Hepatocyte (in vitro differentiated cells): ENCODE measurements at regions not wholly inside any gene's neighbourhood (a gene's known extent, or its start where the extent isn't known, plus 50 kb on each side); places are given as distances from the start of the nearest gene placed in this dataset.

ENCODE experiments used
- DNase-seq: peaks from one replicate; pipeline ENCODE4 v3.0.0-alpha.2; 2016; ENCODE audit warnings: low spot score
- H2AFZ ChIP-seq: fragments of 200-600 bp; sonication (generic); 2 replicates; pipeline ENCODE4 v1.6.0; 2016; ENCODE audit warnings: antibody characterized with exemption, mild to moderate bottlenecking
- H3K27ac ChIP-seq: fragments of 200-600 bp; sonication (generic); 2 replicates; pipeline ENCODE4 v1.5.1; 2016; ENCODE audit warnings: mild to moderate bottlenecking
- H3K27me3 ChIP-seq: fragments of 200-600 bp; sonication (generic); 2 replicates; pipeline ENCODE4 v1.6.1; 2016
- H3K36me3 ChIP-seq: fragments of 200-600 bp; sonication (generic); replicated peaks from 2 replicates; pipeline ENCODE4 v1.5.1; 2016; ENCODE audit warnings: low read depth; ENCODE audit not compliant: insufficient read depth
- H3K4me1 ChIP-seq: fragments of 200-600 bp; sonication (generic); 2 replicates; pipeline ENCODE4 v1.5.1; 2016; ENCODE audit warnings: mild to moderate bottlenecking, moderate library complexity; ENCODE audit not compliant: insufficient read depth
- H3K4me2 ChIP-seq: fragments of 200-600 bp; sonication (generic); 2 replicates; pipeline ENCODE4 v1.6.0; 2016
- H3K4me3 ChIP-seq: fragments of 200-600 bp; sonication (generic); 2 replicates; pipeline ENCODE4 v1.5.1; 2016; ENCODE audit warnings: mild to moderate bottlenecking
- H3K79me2 ChIP-seq: fragments of 200-600 bp; sonication (generic); 2 replicates; pipeline ENCODE4 v1.6.0; 2017; ENCODE audit warnings: mild to moderate bottlenecking
- H3K9me2 ChIP-seq: fragments of 200-600 bp; sonication (generic); replicated peaks from 2 replicates; pipeline ENCODE4 v1.6.0; 2017; ENCODE audit warnings: mild to moderate bottlenecking; ENCODE audit not compliant: insufficient read depth
- H3K9me3 ChIP-seq: fragments of 200-600 bp; sonication (generic); 2 replicates; pipeline ENCODE4 v1.5.1; 2016; ENCODE audit warnings: low read depth, mild to moderate bottlenecking
- H4K20me1 ChIP-seq: fragments of 200-600 bp; sonication (generic); 2 replicates; pipeline ENCODE4 v1.6.0; 2016; ENCODE audit warnings: mild to moderate bottlenecking; ENCODE audit not compliant: insufficient read depth, poor library complexity, severe bottlenecking
- EZH2 ChIP-seq: fragments of 200-600 bp; sonication (generic); IDR thresholded peaks from 2 replicates; pipeline ENCODE4 v1.6.1; 2016; ENCODE audit warnings: antibody characterized with exemption, mild to moderate bottlenecking, borderline replicate concordance
- EZH2phosphoT487 ChIP-seq: fragments of 200-600 bp; sonication (generic); IDR thresholded peaks from one replicate; pipeline ENCODE4 v1.6.1; 2018; ENCODE audit warnings: antibody characterized with exemption, mild to moderate bottlenecking, low read depth, moderate library complexity; ENCODE audit not compliant: unreplicated experiment, severe bottlenecking
- WGBS: methylation state at CpG from one replicate; pipeline ENCODE4 v1.1.6; 2016; ENCODE audit warnings: low lambda C conversion rate; ENCODE audit errors: missing lambda C conversion rate; 5-methylcytosine and 5-hydroxymethylcytosine counted together
- TF ChIP-seq, protein P1 (sequence below): fragments of 200-600 bp; sonication (generic); IDR thresholded peaks from 2 replicates; pipeline ENCODE4 v1.5.1; 2016; ENCODE audit warnings: antibody characterized with exemption, mild to moderate bottlenecking; ENCODE audit not compliant: poor library complexity

DNA sequence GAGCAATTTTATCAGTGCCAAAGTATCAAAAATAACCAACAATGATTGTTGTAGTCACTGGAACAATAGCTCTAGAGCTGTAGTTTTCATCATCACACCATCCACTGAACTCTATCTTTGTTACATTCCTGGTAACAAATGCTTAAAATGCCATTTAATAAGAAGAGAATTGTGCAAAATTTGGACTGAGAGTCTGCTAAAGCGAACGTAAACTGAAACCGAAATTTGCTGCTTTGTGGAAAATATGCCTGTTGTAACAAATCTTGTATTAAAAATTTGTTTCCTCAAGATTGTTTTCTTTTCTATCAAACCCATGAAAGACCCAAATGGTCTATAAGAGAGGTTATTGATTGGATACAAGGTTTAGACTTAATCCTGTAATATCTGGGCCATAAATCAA lies 109.3 kb upstream of the TECRL start:
- 96% methylated on average over 3 of the region's 3 CpGs for WGBS
- no peak for DNase-seq
- no peaks in the 10 kb centered on the region for H3K79me2 ChIP-seq

DNA sequence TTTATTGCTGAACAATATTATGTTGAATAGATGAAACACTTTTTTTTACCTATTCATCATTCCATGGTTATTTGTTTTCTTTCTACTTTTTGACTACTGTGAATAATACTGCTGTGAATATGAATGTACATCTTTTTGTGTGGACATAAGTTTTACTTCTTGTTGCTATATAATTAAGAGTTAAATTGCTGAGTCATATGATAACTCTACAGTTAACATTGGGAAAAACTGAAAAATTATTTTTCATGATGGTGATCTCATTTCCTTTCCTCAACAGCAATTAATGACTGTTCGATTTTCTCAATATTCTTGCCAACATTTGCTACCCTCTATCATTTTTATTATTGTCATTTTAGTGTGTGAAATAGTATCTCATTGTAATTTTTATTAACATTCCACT lies 106.9 kb upstream of the TECRL start:
- no peaks in the 10 kb centered on the region for H3K9me2 ChIP-seq
- TF ChIP-seq EZH2phosphoT487 (no peak), EZH2 (no peak)
- TF ChIP-seq, protein P1, sequence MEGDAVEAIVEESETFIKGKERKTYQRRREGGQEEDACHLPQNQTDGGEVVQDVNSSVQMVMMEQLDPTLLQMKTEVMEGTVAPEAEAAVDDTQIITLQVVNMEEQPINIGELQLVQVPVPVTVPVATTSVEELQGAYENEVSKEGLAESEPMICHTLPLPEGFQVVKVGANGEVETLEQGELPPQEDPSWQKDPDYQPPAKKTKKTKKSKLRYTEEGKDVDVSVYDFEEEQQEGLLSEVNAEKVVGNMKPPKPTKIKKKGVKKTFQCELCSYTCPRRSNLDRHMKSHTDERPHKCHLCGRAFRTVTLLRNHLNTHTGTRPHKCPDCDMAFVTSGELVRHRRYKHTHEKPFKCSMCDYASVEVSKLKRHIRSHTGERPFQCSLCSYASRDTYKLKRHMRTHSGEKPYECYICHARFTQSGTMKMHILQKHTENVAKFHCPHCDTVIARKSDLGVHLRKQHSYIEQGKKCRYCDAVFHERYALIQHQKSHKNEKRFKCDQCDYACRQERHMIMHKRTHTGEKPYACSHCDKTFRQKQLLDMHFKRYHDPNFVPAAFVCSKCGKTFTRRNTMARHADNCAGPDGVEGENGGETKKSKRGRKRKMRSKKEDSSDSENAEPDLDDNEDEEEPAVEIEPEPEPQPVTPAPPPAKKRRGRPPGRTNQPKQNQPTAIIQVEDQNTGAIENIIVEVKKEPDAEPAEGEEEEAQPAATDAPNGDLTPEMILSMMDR: no peak
- WGBS: 93% methylated on average over 1 of the region's 1 CpG

More for the DNA sequence above, 109.3 kb upstream of the TECRL start:
- no peaks in the 10 kb centered on the region for H4K20me1 ChIP-seq
- H3K4me2 ChIP-seq: no peak overlapping the region
- no peaks in the 10 kb centered on the region for H3K27me3 ChIP-seq
- no peak overlapping the region for H2AFZ ChIP-seq
- H3K27ac ChIP-seq: no peak overlapping the region
- H3K9me3 ChIP-seq: no peaks in the 10 kb centered on the region
- H3K4me3 ChIP-seq: no peak overlapping the region
- TF ChIP-seq EZH2phosphoT487 (no peak), EZH2 (no peak)
- TF ChIP-seq, protein P1: no peak
- no peaks in the 10 kb centered on the region for H3K36me3 ChIP-seq
- H3K4me1 ChIP-seq: no peaks in the 10 kb centered on the region
- H3K9me2 ChIP-seq: no peaks in the 10 kb centered on the region

DNA sequence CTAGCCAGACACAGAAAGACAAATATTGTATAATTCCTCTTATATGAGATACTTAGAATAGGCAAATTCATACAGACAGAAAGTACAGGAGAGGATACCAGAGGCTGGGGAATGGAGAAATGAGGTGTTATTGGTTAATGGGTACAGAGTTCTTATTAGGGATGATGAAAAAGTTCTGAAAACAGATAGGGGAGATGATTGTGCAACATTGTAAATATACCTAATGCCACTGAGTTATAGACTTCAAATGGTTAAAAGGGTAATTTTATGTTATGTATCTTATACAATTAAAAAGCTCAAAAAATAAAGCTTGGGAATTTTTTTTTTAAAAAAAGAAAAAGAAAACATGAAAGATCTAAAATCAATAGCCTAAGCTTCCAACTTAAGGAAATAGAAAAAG lies 98.8 kb upstream of the TECRL start:
- Histone ChIP-seq H4K20me1 (no peaks in the 10 kb centered on the region), H3K9me3 (no peaks in the 10 kb centered on the region), H3K9me2 (no peaks in the 10 kb centered on the region), H3K27ac (no peak overlapping the region), H3K36me3 (no peaks in the 10 kb centered on the region), H2AFZ (no peak overlapping the region), H3K4me1 (no peaks in the 10 kb centered on the region), H3K79me2 (no peaks in the 10 kb centered on the region), H3K27me3 (no peaks in the 10 kb centered on the region), H3K4me2 (no peak overlapping the region), H3K4me3 (no peak overlapping the region)
- no peak for DNase-seq
- TF ChIP-seq EZH2 (no peak), EZH2phosphoT487 (no peak)
- TF ChIP-seq, protein P1: no peak

More for the DNA sequence above, 106.9 kb upstream of the TECRL start:
- H3K4me2 ChIP-seq: no peak overlapping the region
- no peaks in the 10 kb centered on the region for H3K4me1 ChIP-seq
- no peak overlapping the region for H3K27ac ChIP-seq
- H3K36me3 ChIP-seq: no peaks in the 10 kb centered on the region
- H3K27me3 ChIP-seq: no peaks in the 10 kb centered on the region
- H3K79me2 ChIP-seq: no peaks in the 10 kb centered on the region
- no peaks in the 10 kb centered on the region for H4K20me1 ChIP-seq
- H3K4me3 ChIP-seq: no peak overlapping the region
- H3K9me3 ChIP-seq: no peaks in the 10 kb centered on the region
- H2AFZ ChIP-seq: no peak overlapping the region
- DNase-seq: no peak
